ENCODE measurements at regions not wholly inside any gene's neighbourhood (a gene's known extent, or its start where the extent isn't known, plus 50 kb on each side); places are given as distances from the start of the nearest gene placed in this dataset.

GRCh38 chr6:56890683-56891429 is 64.1 kb upstream of the BEND6 start:
- no peak for TF ChIP-seq CTCF (IDR thresholded peaks at IDR 0.05; ENCODE audit: low read depth, low read length, poor library complexity, severe bottlenecking)
- TF ChIP-seq EZH2phosphoT487 (IDR thresholded peaks at IDR 0.05; ENCODE audit: borderline replicate concordance, low read length) = no peak

Measured in DOHH2 (cell line).